ENCODE measurements at regions not wholly inside any gene's neighbourhood (a gene's known extent, or its start where the extent isn't known, plus 50 kb on each side); places are given as distances from the start of the nearest gene placed in this dataset.

DNA sequence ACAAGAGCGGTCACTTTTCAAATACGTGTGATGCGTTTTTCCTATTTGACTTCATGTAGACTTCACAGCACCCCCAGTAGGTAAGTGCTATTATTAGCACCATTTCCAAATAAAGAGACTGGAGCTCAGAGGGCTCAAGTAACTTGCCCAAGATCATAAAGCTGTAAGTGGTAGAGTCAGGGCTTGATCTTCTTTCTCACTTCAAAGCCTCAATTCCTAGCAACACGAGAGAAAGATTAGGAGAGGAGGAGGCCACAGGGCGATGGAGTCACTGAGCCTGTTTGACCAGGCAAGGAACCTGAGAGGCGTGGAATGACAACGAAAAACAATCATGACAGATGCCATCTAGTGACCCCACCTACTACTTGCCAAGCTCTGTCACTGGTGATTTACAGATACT is 181.0 kb downstream of the FOXD2 start:
- H3K27me3 ChIP-seq (ENCODE audit: insufficient read depth, poor library complexity, severe bottlenecking), result no peaks in the 10 kb centered on the region
- no peak for TF ChIP-seq GABPA (IDR thresholded peaks at IDR 0.05; ENCODE audit: low read depth)
- no peak for TF ChIP-seq SPI1 (IDR thresholded peaks at IDR 0.05; ENCODE audit: borderline replicate concordance, low read depth)
- TF ChIP-seq, protein P1, sequence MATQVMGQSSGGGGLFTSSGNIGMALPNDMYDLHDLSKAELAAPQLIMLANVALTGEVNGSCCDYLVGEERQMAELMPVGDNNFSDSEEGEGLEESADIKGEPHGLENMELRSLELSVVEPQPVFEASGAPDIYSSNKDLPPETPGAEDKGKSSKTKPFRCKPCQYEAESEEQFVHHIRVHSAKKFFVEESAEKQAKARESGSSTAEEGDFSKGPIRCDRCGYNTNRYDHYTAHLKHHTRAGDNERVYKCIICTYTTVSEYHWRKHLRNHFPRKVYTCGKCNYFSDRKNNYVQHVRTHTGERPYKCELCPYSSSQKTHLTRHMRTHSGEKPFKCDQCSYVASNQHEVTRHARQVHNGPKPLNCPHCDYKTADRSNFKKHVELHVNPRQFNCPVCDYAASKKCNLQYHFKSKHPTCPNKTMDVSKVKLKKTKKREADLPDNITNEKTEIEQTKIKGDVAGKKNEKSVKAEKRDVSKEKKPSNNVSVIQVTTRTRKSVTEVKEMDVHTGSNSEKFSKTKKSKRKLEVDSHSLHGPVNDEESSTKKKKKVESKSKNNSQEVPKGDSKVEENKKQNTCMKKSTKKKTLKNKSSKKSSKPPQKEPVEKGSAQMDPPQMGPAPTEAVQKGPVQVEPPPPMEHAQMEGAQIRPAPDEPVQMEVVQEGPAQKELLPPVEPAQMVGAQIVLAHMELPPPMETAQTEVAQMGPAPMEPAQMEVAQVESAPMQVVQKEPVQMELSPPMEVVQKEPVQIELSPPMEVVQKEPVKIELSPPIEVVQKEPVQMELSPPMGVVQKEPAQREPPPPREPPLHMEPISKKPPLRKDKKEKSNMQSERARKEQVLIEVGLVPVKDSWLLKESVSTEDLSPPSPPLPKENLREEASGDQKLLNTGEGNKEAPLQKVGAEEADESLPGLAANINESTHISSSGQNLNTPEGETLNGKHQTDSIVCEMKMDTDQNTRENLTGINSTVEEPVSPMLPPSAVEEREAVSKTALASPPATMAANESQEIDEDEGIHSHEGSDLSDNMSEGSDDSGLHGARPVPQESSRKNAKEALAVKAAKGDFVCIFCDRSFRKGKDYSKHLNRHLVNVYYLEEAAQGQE (IDR thresholded peaks at IDR 0.05; ENCODE audit: insufficient replicate concordance, low read depth), result no peak
- TF ChIP-seq, protein P2, sequence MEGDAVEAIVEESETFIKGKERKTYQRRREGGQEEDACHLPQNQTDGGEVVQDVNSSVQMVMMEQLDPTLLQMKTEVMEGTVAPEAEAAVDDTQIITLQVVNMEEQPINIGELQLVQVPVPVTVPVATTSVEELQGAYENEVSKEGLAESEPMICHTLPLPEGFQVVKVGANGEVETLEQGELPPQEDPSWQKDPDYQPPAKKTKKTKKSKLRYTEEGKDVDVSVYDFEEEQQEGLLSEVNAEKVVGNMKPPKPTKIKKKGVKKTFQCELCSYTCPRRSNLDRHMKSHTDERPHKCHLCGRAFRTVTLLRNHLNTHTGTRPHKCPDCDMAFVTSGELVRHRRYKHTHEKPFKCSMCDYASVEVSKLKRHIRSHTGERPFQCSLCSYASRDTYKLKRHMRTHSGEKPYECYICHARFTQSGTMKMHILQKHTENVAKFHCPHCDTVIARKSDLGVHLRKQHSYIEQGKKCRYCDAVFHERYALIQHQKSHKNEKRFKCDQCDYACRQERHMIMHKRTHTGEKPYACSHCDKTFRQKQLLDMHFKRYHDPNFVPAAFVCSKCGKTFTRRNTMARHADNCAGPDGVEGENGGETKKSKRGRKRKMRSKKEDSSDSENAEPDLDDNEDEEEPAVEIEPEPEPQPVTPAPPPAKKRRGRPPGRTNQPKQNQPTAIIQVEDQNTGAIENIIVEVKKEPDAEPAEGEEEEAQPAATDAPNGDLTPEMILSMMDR (IDR thresholded peaks at IDR 0.05; ENCODE audit: insufficient read depth, low read length), result no peak
- no peak for TF ChIP-seq POLR2AphosphoS5 (IDR thresholded peaks at IDR 0.05; ENCODE audit: low read depth)
- no peak overlapping the region for H3K4me3 ChIP-seq (replicated peaks; ENCODE audit: insufficient read depth, low read length)
- H3K27ac ChIP-seq (replicated peaks), result no peak overlapping the region
- DNase-seq (ENCODE audit: low read depth in 1 of 2, low spot score in 1 of 2), result no peak

DNA sequence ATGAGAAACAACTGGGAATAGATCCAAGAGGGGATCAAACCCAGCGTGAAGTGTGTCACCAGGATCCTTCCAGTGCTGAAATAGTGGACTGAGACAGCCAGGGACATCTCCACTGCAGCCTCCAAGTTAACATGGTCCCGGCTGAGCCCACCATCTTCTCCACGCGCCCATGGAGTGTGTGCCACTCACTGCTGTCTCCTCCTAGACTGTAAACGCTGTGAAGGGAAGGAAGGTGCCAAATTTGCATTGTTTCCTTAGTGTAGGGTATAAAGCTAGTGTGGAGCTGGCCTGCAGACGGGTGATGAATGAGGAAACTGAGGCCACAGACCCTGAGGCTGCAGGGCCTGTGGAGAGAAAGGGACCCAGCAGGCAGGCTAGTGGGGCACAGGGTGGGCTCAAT is 183.6 kb downstream of the FOXD2 start:
- no peak overlapping the region for H3K27ac ChIP-seq (replicated peaks)
- no peaks in the 10 kb centered on the region for H3K27me3 ChIP-seq (ENCODE audit: insufficient read depth, poor library complexity, severe bottlenecking)
- H3K4me3 ChIP-seq (replicated peaks; ENCODE audit: insufficient read depth, low read length), result no peak overlapping the region
- DNase-seq (ENCODE audit: low read depth in 1 of 2, low spot score in 1 of 2), result no peak
- TF ChIP-seq, protein P2 (IDR thresholded peaks at IDR 0.05; ENCODE audit: insufficient read depth, low read length), result no peak
- TF ChIP-seq GABPA (IDR thresholded peaks at IDR 0.05; ENCODE audit: low read depth) (no peak), POLR2AphosphoS5 (IDR thresholded peaks at IDR 0.05; ENCODE audit: low read depth) (no peak)

DNA sequence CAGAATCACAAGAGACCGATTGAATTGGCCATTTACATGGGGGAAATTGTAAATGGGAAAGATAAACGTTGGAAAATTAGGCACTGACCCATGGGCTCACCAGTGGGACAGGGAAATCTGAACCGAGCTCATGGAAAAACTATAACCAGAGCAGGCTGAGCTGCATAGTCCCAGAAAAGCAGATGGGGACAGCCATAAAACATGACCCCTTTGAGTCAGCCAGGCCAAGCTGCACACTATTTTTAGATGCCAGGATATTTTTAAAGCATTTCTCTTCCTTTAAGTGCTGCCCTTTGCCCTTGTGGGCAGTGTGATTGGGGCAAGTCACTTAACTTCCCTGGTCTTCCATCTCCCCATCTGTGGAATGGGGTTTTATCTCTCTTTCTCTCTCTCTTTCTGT is 184.1 kb downstream of the FOXD2 start:
- H3K4me3 ChIP-seq (replicated peaks; ENCODE audit: insufficient read depth, low read length), result no peak overlapping the region
- no peak for DNase-seq (ENCODE audit: low read depth in 1 of 2, low spot score in 1 of 2)
- TF ChIP-seq, protein P2 (IDR thresholded peaks at IDR 0.05; ENCODE audit: insufficient read depth, low read length), result no peak
- TF ChIP-seq POLR2AphosphoS5 (IDR thresholded peaks at IDR 0.05; ENCODE audit: low read depth) (no peak), SPI1 (IDR thresholded peaks at IDR 0.05; ENCODE audit: borderline replicate concordance, low read depth) (no peak), GABPA (IDR thresholded peaks at IDR 0.05; ENCODE audit: low read depth) (no peak)
- TF ChIP-seq, protein P1 (IDR thresholded peaks at IDR 0.05; ENCODE audit: insufficient replicate concordance, low read depth), result no peak

More for the DNA sequence above, 184.1 kb downstream of the FOXD2 start:
- no peaks in the 10 kb centered on the region for H3K27me3 ChIP-seq (ENCODE audit: insufficient read depth, poor library complexity, severe bottlenecking)
- no peak overlapping the region for H3K27ac ChIP-seq (replicated peaks)
